ENCODE measurements at regions not wholly inside any gene's neighbourhood (a gene's known extent, or its start where the extent isn't known, plus 50 kb on each side); places are given as distances from the start of the nearest gene placed in this dataset.

GRCh38 chr14:76651410-76652055 lies 109.7 kb upstream of the VASH1 start:
- no peak for TF ChIP-seq EP300 (IDR thresholded peaks at IDR 0.05)
- TF ChIP-seq POLR2A (IDR thresholded peaks at IDR 0.05), result no peak

Measured in tibial nerve (tissue), 3 donors.